NCI-H1417 treated with DMSO at 0.1 percent for 48 hours (cell line): ENCODE measurements at regions not wholly inside any gene's neighbourhood (a gene's known extent, or its start where the extent isn't known, plus 50 kb on each side); places are given as distances from the start of the nearest gene placed in this dataset.
"Not testable (repeated sequence)": the region's sequence is repeated elsewhere in the genome, so short reads cannot be mapped to it uniquely, and the experiment has no call there.

ENCODE experiments used
- DNase-seq: peaks from one replicate; lab custom pipeline; 2025; lab: John Stamatoyannopoulos, UW

- no peak for DNase-seq
Observed at GRCh38 chr7:64469673-64470072, 93.2 kb downstream of the ZNF680 start.

GRCh38 chr7:64465551-64465950 lies 97.3 kb downstream of the ZNF680 start:
- no peak for DNase-seq

- DNase-seq = peak; percentile 68
Observed at GRCh38 chr7:64463636-64464375, 99.1 kb downstream of the ZNF680 start.

- DNase-seq = peak; percentile 25
Observed at GRCh38 chr7:64459858-64460257, 103.0 kb downstream of the ZNF680 start.

GRCh38 chr7:64433590-64433989 lies 119.8 kb downstream of the ZNF736 start:
- DNase-seq = no peak

- DNase-seq = no peak
Observed at GRCh38 chr7:64431838-64432237, 118.1 kb downstream of the ZNF736 start.

GRCh38 chr7:64429232-64429631 lies 115.5 kb downstream of the ZNF736 start:
- no peak for DNase-seq

- DNase-seq = not testable (repeated sequence)
Observed at GRCh38 chr7:64425436-64425835, 111.7 kb downstream of the ZNF736 start.

- no peak for DNase-seq
Observed at GRCh38 chr7:64407148-64407547, 93.4 kb downstream of the ZNF736 start.
